Transverse colon (tissue), 4 donors: ENCODE measurements at regions not wholly inside any gene's neighbourhood (a gene's known extent, or its start where the extent isn't known, plus 50 kb on each side); places are given as distances from the start of the nearest gene placed in this dataset.
A peak's percentile ranks its signal among the peaks of the same experiment; 100 is the strongest.

Experiments
- DNase-seq: peaks from one replicate; pipeline ENCODE4 v3.0.0-alpha.2; 2019
- H3K27ac ChIP-seq, 4 donors: fragments of 200-600 bp; sonication (generic); 2 replicates each; pipeline ENCODE4 v1.5.1; 2016 to 2018; ENCODE audit warnings: inconsistent platforms in 4 of 4
- H3K27me3 ChIP-seq: fragments of 200-600 bp; sonication (generic); 2 replicates; pipeline ENCODE4 v1.5.1; 2017; ENCODE audit warnings: inconsistent platforms
- H3K36me3 ChIP-seq, 4 donors: fragments of 200-600 bp; sonication (generic); 2 replicates each; pipeline ENCODE4 v1.5.1; 2017 to 2019; ENCODE audit warnings: inconsistent platforms in 4 of 4
- H3K4me1 ChIP-seq, 4 donors: fragments of 200-600 bp; sonication (generic); 2 replicates each; pipeline ENCODE4 v1.5.1; 2017 to 2020; ENCODE audit warnings: inconsistent platforms in 4 of 4
- H3K4me3 ChIP-seq, 4 donors: fragments of 200-600 bp; sonication (generic); 1 replicate in 1 of 4; 2 replicates in 3 of 4; pipeline versions ENCODE4 v1.5.1 to v1.6.1; 2017 to 2019; ENCODE audit warnings: inconsistent platforms in 4 of 4
- H3K9me3 ChIP-seq, 2 donors: fragments of 200-600 bp; sonication (generic); 2 replicates each; pipeline ENCODE4 v1.5.1; 2017 to 2019; ENCODE audit warnings: inconsistent platforms in 2 of 2
- EP300 ChIP-seq: sonication (generic); formaldehyde crosslinking; IDR thresholded peaks from one replicate; pipeline ENCODE4 v1.6.1; 2017; ENCODE audit warnings: antibody characterized with exemption, low read depth
- POLR2A ChIP-seq: fragments of 450-650 bp; IDR thresholded peaks from one replicate; pipeline ENCODE4 v1.6.1; 2016; ENCODE audit warnings: antibody characterized with exemption, mild to moderate bottlenecking, moderate library complexity
- POLR2AphosphoS5 ChIP-seq, 3 donors: sonication (generic); formaldehyde crosslinking; IDR thresholded peaks; one replicate each; pipeline ENCODE4 v1.6.1; 2016; ENCODE audit warnings: antibody characterized with exemption in 3 of 3
- WGBS, 2 donors: methylation state at CpG; one replicate each; pipeline ENCODE4 v1.1.5; 2018; ENCODE audit warnings: low coverage in 1 of 2; 5-methylcytosine and 5-hydroxymethylcytosine counted together
- in situ Hi-C, 4 donors: fragments of 200-750 bp; cut with MboI; loops; one replicate each; pipeline versions ENCODE4 v1.15.0 to v1.15.1; 2017; ENCODE audit warnings: low sequenced_read_pairs in 3 of 4, low pct_ligation_motif_present in 1 of 4, low pct_unique_long_range_greater_than_20kb in 1 of 4
- intact Hi-C: fragments of 100-400 bp; cut with DNase I; formaldehyde crosslinking; loops from one replicate; pipeline ENCODE4 v1.15.1; 2023; ENCODE audit warnings: low total_unique reads
- TF ChIP-seq, protein P1 (sequence below), 5 experiments: fragments of 200-600 bp in 3 of 5; fragments of 450-650 bp in 2 of 5; sonication (generic) in 3 of 5; IDR thresholded peaks; 1 replicate in 2 of 5; 2 replicates in 3 of 5; pipeline ENCODE4 v1.5.1; 2016 to 2017; ENCODE audit warnings: antibody characterized with exemption in 5 of 5, inconsistent platforms in 3 of 5, mild to moderate bottlenecking in 2 of 5, moderate library complexity in 1 of 5

GRCh38 chr1:60971330-60971729 lies 111.0 kb upstream of the NFIA start:
- TF ChIP-seq POLR2A: no peak
- TF ChIP-seq, protein P1, sequence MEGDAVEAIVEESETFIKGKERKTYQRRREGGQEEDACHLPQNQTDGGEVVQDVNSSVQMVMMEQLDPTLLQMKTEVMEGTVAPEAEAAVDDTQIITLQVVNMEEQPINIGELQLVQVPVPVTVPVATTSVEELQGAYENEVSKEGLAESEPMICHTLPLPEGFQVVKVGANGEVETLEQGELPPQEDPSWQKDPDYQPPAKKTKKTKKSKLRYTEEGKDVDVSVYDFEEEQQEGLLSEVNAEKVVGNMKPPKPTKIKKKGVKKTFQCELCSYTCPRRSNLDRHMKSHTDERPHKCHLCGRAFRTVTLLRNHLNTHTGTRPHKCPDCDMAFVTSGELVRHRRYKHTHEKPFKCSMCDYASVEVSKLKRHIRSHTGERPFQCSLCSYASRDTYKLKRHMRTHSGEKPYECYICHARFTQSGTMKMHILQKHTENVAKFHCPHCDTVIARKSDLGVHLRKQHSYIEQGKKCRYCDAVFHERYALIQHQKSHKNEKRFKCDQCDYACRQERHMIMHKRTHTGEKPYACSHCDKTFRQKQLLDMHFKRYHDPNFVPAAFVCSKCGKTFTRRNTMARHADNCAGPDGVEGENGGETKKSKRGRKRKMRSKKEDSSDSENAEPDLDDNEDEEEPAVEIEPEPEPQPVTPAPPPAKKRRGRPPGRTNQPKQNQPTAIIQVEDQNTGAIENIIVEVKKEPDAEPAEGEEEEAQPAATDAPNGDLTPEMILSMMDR (IDR thresholded peaks at IDR 0.05): no peak
- TF ChIP-seq EP300: no peak
- no peak for TF ChIP-seq POLR2AphosphoS5 (IDR thresholded peaks at IDR 0.05)
- Histone ChIP-seq H3K36me3 (no peaks in the 10 kb centered on the region), H3K4me3 (no peak overlapping the region), H3K9me3 (no peaks in the 10 kb centered on the region), H3K4me1 (no peaks in the 10 kb centered on the region), H3K27ac (no peak overlapping the region), H3K27me3 (no peaks in the 10 kb centered on the region)
- in situ Hi-C loops (no loop called here), intact Hi-C loops (loop anchor here (10.0 kb wide), 2 partner anchors 73 to 473 kb away; no protein-coding TSS in a partner anchor)
- WGBS, 2 donors: 84 to 90% methylated on average over 2 of the region's 2 CpGs
- no peak for DNase-seq

DNA sequence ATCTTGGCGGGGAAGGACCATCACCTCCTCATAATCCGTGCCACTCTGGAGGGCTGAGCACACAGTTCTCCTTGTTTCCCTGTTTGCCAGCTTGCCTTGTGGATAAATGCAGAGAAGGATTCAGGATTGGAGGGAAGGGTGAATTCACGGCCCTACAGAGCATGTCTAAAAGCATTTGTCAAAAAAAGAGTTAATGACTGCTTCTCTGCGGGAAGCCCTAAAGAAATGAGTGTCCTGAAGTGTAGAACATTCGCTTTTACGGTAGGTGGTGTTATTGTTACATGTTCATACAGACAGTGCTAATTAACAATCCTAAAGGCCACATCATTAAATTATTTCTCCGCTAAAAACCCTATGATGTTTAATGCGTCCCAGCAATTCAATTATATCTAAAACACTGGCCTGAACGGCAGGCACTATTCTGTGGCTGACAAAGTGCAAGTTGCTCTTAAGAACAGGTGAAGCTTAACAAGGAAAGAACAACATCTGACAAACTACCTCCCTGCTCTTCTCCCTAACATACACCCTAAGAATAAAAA lies 112.3 kb upstream of the NFIA start:
- in situ Hi-C loops (no loop called here), intact Hi-C loops (loop anchor here (10.0 kb wide), 2 partner anchors 75 to 475 kb away; no protein-coding TSS in a partner anchor)
- DNase-seq: no peak
- no peak overlapping the region for H3K4me3 ChIP-seq
- 5 to 36% methylated on average over 4 to 9 of the region's 9 CpGs for WGBS, 2 donors
- H3K36me3 ChIP-seq: no peaks in the 10 kb centered on the region
- H3K27me3 ChIP-seq: no peaks in the 10 kb centered on the region
- H3K4me1 ChIP-seq: no peaks in the 10 kb centered on the region
- H3K9me3 ChIP-seq: peaks cover 5 to 6% of the 10 kb centered on the region in 2 donors
- no peak overlapping the region for H3K27ac ChIP-seq
- TF ChIP-seq EP300 (no peak), POLR2AphosphoS5 (IDR thresholded peaks at IDR 0.05) (no peak), POLR2A (no peak)
- TF ChIP-seq, protein P1 (IDR thresholded peaks at IDR 0.05): peak; percentile 29 to 45 (median 38)

GRCh38 chr1:60965280-60965854 lies 117.0 kb upstream of the NFIA start:
- in situ Hi-C loops: no loop called here
- TF ChIP-seq POLR2A: no peak
- TF ChIP-seq, protein P1 (IDR thresholded peaks at IDR 0.05): no peak
- no peak for TF ChIP-seq EP300
- TF ChIP-seq POLR2AphosphoS5 (IDR thresholded peaks at IDR 0.05): no peak
- DNase-seq: no peak
- WGBS, 2 donors: 85% methylated on average over 2 of the region's 2 CpGs; no CpG with 5 or more reads in 1 of the 2 donors
- H3K27ac ChIP-seq: no peak overlapping the region
- H3K27me3 ChIP-seq: no peaks in the 10 kb centered on the region
- H3K4me1 ChIP-seq: no peaks in the 10 kb centered on the region
- peaks cover 6 to 11% of the 10 kb centered on the region in 2 donors for H3K9me3 ChIP-seq
- H3K36me3 ChIP-seq: no peaks in the 10 kb centered on the region
- H3K4me3 ChIP-seq: no peak overlapping the region
- intact Hi-C loops: no loop called here

DNA sequence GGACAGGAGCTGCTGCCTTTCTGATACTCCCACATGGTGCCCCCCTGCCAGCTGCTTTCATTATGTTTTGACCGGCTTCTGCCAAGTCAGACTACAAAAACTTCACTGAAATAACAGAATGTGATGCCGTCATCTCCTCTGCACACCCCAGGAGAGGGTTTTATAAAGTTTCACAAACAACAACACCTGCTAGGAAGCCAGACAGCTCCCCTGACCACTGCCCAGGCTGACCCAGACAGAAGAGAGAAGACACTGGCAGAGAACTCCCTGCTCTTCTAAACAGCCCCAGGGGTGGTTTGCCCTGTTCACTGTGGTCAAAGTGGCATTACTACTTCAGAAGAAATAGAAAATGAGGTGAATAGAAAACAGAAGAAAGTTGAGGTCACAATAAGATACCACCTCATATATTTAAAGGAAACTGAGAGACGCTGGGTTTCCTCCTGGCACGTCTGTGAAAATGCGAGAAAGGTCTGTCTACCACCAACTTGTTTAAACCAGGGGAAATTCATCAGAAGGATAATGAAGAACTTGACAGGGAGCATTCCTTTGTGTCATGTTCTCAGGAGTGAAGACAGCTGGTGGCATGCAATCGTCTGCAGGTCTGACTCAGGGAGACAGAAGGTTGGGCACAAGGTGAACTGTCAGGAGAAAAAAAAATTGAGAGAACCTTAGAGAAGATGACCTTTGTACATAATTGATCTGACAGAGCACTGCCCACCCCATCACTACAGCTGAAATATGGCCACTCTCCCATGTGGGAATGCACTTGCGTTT lies 119.0 kb upstream of the NFIA start:
- intact Hi-C loops: no loop called here
- no peak overlapping the region for H3K27ac ChIP-seq
- WGBS, 2 donors: 64 to 80% methylated on average over 6 to 7 of the region's 7 CpGs

More for the DNA sequence above, 119.0 kb upstream of the NFIA start:
- H3K36me3 ChIP-seq: no peaks in the 10 kb centered on the region
- in situ Hi-C loops: no loop called here
- H3K4me1 ChIP-seq: no peaks in the 10 kb centered on the region
- no peak overlapping the region for H3K4me3 ChIP-seq
- no peaks in the 10 kb centered on the region for H3K27me3 ChIP-seq
- no peak for DNase-seq
- H3K9me3 ChIP-seq: peaks cover 6 to 11% of the 10 kb centered on the region in 2 donors
- TF ChIP-seq EP300 (no peak), POLR2AphosphoS5 (IDR thresholded peaks at IDR 0.05) (no peak), POLR2A (no peak)
- TF ChIP-seq, protein P1 (IDR thresholded peaks at IDR 0.05): no peak
